HEK293 (cell line): ENCODE measurements at regions not wholly inside any gene's neighbourhood (a gene's known extent, or its start where the extent isn't known, plus 50 kb on each side); places are given as distances from the start of the nearest gene placed in this dataset.

Experiments
- ATF2 ChIP-seq: fragments of 450-650 bp; formaldehyde crosslinking; IDR thresholded peaks from 2 replicates; pipeline ENCODE4 v1.5.1; 2016; ENCODE audit warnings: missing biosample characterization, missing genetic modification characterization, low read depth
- PBX3 ChIP-seq: sonication (generic); formaldehyde crosslinking; IDR thresholded peaks from 2 replicates; pipeline ENCODE4 v1.8.1; 2022; ENCODE audit warnings: mild to moderate bottlenecking, moderate library complexity, missing genetic modification reagents
- ZNF112 ChIP-seq: fragments of 450-650 bp; formaldehyde crosslinking; IDR thresholded peaks from 2 replicates; pipeline ENCODE4 v1.5.0; 2017; ENCODE audit warnings: missing biosample characterization, missing genetic modification characterization
- ZNF362 ChIP-seq: fragments of 450-650 bp; formaldehyde crosslinking; IDR thresholded peaks from 2 replicates; pipeline ENCODE4 v1.5.1; 2016; ENCODE audit warnings: missing biosample characterization, missing genetic modification characterization
- ZNF416 ChIP-seq: fragments of 450-650 bp; formaldehyde crosslinking; IDR thresholded peaks from 2 replicates; pipeline ENCODE4 v1.5.1; 2016; ENCODE audit warnings: missing biosample characterization, missing genetic modification characterization
- TF ChIP-seq, protein P1 (sequence below): fragments of 450-650 bp; formaldehyde crosslinking; IDR thresholded peaks from 2 replicates; pipeline ENCODE4 v1.5.1; 2016; ENCODE audit warnings: missing biosample characterization, missing genetic modification characterization

DNA sequence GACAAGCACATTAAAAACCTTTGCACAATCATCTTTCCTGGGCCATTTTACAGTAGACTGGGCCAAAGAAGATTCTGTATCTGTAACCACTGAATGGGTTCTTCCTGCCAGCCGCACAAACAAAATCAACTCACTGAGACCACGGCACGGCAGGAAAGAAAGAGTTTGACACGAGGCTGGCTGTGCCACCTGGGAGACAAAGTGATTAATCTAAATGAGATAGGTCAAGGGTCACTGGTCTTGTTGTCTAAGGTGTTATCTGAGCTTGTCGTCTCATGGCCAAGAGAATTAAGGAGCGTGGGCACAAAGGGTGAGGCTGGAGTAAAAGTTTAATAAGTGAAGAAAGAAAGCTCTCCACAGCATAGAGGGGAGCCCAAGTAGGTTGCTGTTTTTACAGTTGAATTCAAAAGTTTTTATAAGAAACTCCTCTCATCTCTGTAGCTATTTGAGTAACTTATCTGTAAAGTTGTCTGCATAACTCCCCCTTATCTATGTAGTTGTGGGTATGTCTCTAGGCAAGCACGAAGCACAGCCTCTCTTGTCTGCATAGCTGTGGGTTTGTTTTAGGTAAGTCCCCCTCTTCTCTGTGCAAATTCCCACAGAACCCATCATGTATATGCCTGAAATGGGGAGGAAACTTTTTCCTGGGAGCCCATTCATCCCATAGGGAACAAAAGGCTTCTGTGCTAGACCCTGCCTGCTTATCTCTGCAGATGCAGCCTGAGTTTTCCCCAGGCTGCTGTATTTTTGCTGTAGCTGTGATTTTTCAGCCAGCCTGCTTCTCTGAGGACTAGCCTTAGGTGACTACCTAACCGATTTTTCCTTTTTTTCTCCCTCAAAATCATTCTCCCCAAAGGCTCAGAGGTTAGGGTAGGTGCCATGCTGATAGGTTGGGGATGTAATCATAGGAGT lies 1314.6 kb upstream of the TMEM132C start:
- TF ChIP-seq ZNF416 (tag by site-specific recombination) = no peak
- no peak for TF ChIP-seq ATF2 (tag by site-specific recombination)
- TF ChIP-seq PBX3 (CRISPR knock-in tag) = no peak
- TF ChIP-seq, protein P1, sequence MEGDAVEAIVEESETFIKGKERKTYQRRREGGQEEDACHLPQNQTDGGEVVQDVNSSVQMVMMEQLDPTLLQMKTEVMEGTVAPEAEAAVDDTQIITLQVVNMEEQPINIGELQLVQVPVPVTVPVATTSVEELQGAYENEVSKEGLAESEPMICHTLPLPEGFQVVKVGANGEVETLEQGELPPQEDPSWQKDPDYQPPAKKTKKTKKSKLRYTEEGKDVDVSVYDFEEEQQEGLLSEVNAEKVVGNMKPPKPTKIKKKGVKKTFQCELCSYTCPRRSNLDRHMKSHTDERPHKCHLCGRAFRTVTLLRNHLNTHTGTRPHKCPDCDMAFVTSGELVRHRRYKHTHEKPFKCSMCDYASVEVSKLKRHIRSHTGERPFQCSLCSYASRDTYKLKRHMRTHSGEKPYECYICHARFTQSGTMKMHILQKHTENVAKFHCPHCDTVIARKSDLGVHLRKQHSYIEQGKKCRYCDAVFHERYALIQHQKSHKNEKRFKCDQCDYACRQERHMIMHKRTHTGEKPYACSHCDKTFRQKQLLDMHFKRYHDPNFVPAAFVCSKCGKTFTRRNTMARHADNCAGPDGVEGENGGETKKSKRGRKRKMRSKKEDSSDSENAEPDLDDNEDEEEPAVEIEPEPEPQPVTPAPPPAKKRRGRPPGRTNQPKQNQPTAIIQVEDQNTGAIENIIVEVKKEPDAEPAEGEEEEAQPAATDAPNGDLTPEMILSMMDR = no peak
- TF ChIP-seq ZNF362 (tag by site-specific recombination) = no peak
- TF ChIP-seq ZNF112 (tag by site-specific recombination) = no peak
